ENCODE measurements at regions not wholly inside any gene's neighbourhood (a gene's known extent, or its start where the extent isn't known, plus 50 kb on each side); places are given as distances from the start of the nearest gene placed in this dataset.

DNA sequence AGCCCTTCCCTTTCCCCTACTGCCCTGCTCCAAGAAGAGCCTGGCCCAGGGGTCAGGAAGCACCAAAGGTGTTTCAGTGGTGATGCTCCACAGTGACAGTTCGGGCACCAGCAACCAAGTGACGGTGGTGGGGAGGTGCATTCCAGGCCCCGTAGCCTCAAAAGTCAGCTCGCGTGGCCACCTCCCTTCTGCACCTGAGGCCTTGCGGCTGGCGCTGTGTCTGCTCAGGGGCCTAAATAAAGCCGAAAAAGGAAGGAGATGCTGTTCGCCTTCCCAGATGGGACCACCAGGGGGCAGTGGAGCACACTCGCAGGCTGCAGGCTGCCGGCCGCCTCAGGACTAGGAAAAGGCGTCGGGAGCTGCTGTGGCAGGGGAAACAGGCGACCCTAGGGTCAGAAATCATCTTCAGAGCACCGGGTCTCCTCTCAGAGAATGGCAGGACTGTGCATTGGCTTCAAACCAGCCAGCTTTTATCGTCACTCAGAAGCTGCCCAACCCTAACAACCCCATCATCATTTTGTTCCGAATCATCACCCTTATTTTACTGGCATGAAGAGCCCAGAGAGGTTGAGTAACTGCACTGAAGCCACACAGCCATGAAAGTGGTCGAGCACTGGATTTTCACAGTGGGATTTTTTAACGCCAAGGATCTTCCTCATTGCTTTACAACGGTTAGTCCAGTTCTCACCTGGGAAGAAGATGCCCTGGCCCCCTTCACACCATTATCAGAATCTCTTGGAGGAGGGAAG lies 213.0 kb upstream of the CELF4 start:
- TF ChIP-seq CTCF (IDR thresholded peaks at IDR 0.05 in 8 of 11, conservative IDR thresholded peaks at IDR 0.05 in 3 of 11) (peak; percentile 14 to 75 (median 59)), POLR2AphosphoS5 (IDR thresholded peaks at IDR 0.05) (no peak), POLR2A (IDR thresholded peaks at IDR 0.05) (no peak)
